K562 (cell line): ENCODE measurements at regions not wholly inside any gene's neighbourhood (a gene's known extent, or its start where the extent isn't known, plus 50 kb on each side); places are given as distances from the start of the nearest gene placed in this dataset.

ENCODE experiments used
- ATAC-seq: fragments of 200-7000 bp; cut with Tn5 transposase; 3 replicates; pipeline ENCODE4 v1.9.1; 2020; ENCODE audit warnings: moderate library complexity
- BruUV-seq: library from RNA; stranded (reverse); fragments of 400-500 nt; replicated peaks from 2 replicates; lab custom pipeline; 2021; lab: Mats Ljungman, UMichigan
- CTCF ChIA-PET: fragments of 300-600 bp; formaldehyde crosslinking; extraction: SDS; loops from one replicate; lab custom pipeline; 2021; ENCODE audit warnings: low intra/inter-chr PET ratio; lab: Yijun Ruan, JAX
- POLR2A ChIA-PET: fragments of 300-600, 350-650 bp; sonication (Branson Sonifier 250); formaldehyde crosslinking; extraction: SDS; loops from one replicate; lab custom pipeline; 2021; ENCODE audit warnings: antibody characterized with exemption, inconsistent platforms; lab: Yijun Ruan, JAX
- DNase-seq, 4 experiments: peaks; one replicate each; pipeline versions ENCODE4 v3.0.0 to v3.0.0-alpha.2; 2011 to 2018; ENCODE audit warnings: low spot score in 3 of 4, mixed read lengths in 3 of 4; ENCODE audit errors: extremely low read depth in 1 of 4
- FAIRE-seq: peaks from 2 replicates; lab custom pipeline; 2011; peaks lifted over from hg19 to GRCh38; lab: Jason Lieb, UNC
- H2AFZ ChIP-seq: 2 replicates; pipeline ENCODE4 v1.6.0; 2011; ENCODE audit warnings: low read depth, low read length, control low read depth, inconsistent platforms
- H3K27ac ChIP-seq: fragments of 200-600 bp; 3 replicates; pipeline ENCODE4 v1.8.0; 2011; ENCODE audit warnings: low read depth, mild to moderate bottlenecking, control low read depth, inconsistent platforms, low read length, moderate library complexity, mixed read lengths; ENCODE audit errors: extremely low read depth
- H3K27me3 ChIP-seq, 2 experiments: fragments of 300-600 bp in 1 of 2; 2 replicates in 1 of 2; 3 replicates in 1 of 2; pipeline versions ENCODE4 v1.6.0 to v1.8.0; 2011; ENCODE audit warnings: inconsistent platforms in 2 of 2, low read length in 2 of 2, mild to moderate bottlenecking in 1 of 2, mixed read lengths in 1 of 2, moderate library complexity in 1 of 2; ENCODE audit not compliant: control insufficient read depth in 2 of 2, insufficient read depth in 2 of 2
- H3K36me3 ChIP-seq: fragments of 300-600 bp; 3 replicates; pipeline ENCODE4 v1.8.0; 2011; ENCODE audit warnings: mild to moderate bottlenecking, low read length, inconsistent platforms; ENCODE audit not compliant: control insufficient read depth, insufficient read depth
- H3K4me1 ChIP-seq, 2 experiments: fragments of 200-600 bp in 1 of 2; replicated peaks in 1 of 2; 2 replicates in 1 of 2; 3 replicates in 1 of 2; pipeline versions ENCODE4 v1.5.1 to v1.8.0; 2011; ENCODE audit warnings: inconsistent platforms in 2 of 2, low read length in 2 of 2, mild to moderate bottlenecking in 1 of 2, mixed read lengths in 1 of 2, moderate library complexity in 1 of 2; ENCODE audit not compliant: control insufficient read depth in 2 of 2, insufficient read depth in 2 of 2
- H3K4me2 ChIP-seq: 2 replicates; pipeline ENCODE4 v1.6.1; 2011; ENCODE audit warnings: low read length, control low read depth, inconsistent platforms, mixed read lengths; ENCODE audit not compliant: insufficient read depth
- H3K4me3 ChIP-seq: fragments of 200-600 bp; sonication (generic), shearing (Covaris generic); 2 replicates; pipeline ENCODE4 v1.5.1; 2016; ENCODE audit warnings: control low read depth, inconsistent platforms
- H3K79me2 ChIP-seq: fragments of 200-600 bp; 3 replicates; pipeline ENCODE4 v1.8.0; 2011; ENCODE audit warnings: low read length, inconsistent platforms; ENCODE audit not compliant: control insufficient read depth, insufficient read depth
- H3K9ac ChIP-seq, 2 experiments: 2 replicates each; pipeline versions ENCODE4 v1.6.0 to v1.6.1; 2011; ENCODE audit warnings: low read depth in 2 of 2, low read length in 2 of 2, control low read depth in 1 of 2, inconsistent platforms in 1 of 2, mild to moderate bottlenecking in 1 of 2, mixed read lengths in 1 of 2; ENCODE audit not compliant: insufficient read depth in 1 of 2
- H3K9me1 ChIP-seq: one replicate; pipeline ENCODE4 v1.6.0; 2011; ENCODE audit warnings: inconsistent platforms, mild to moderate bottlenecking, low read length, moderate library complexity; ENCODE audit not compliant: control insufficient read depth, insufficient read depth
- H3K9me3 ChIP-seq: replicated peaks from 2 replicates; pipeline ENCODE4 v1.5.1; 2011; ENCODE audit warnings: low read depth, low read length, inconsistent platforms; ENCODE audit not compliant: control insufficient read depth, insufficient read depth
- H4K20me1 ChIP-seq: replicated peaks from 2 replicates; pipeline ENCODE4 v1.6.1; 2011; ENCODE audit warnings: low read length, inconsistent platforms, mixed read lengths; ENCODE audit not compliant: control insufficient read depth, insufficient read depth
- CREB5 ChIP-seq: fragments of 250-450 bp; sonication (Bioruptor Pico); IDR thresholded peaks from 2 replicates; pipeline ENCODE4 v1.5.0; 2020; ENCODE audit warnings: mild to moderate bottlenecking
- DIDO1 ChIP-seq: fragments of 450-650 bp; IDR thresholded peaks from 2 replicates; pipeline ENCODE4 v1.6.1; 2016; ENCODE audit warnings: low read depth, missing biosample characterization, missing genetic modification characterization
- E2F6 ChIP-seq, 2 experiments: IDR thresholded peaks; 2 replicates each; pipeline ENCODE4 v1.6.1; 2011; ENCODE audit warnings: borderline replicate concordance in 1 of 2, control low read depth in 1 of 2, low read depth in 1 of 2, low read length in 1 of 2, mild to moderate bottlenecking in 1 of 2, mixed read lengths in 1 of 2, moderate library complexity in 1 of 2; ENCODE audit not compliant: insufficient read depth in 1 of 2, insufficient read length in 1 of 2, poor library complexity in 1 of 2, severe bottlenecking in 1 of 2; ENCODE audit errors: extremely low read depth in 1 of 2
- RFX1 ChIP-seq: fragments of 450-650 bp; IDR thresholded peaks from 2 replicates; pipeline ENCODE4 v1.6.1; 2016; ENCODE audit warnings: mild to moderate bottlenecking, moderate library complexity
- TFAP4 ChIP-seq: sonication (generic); formaldehyde crosslinking; IDR thresholded peaks from 2 replicates; pipeline ENCODE4 v1.8.0; 2022; ENCODE audit warnings: missing genetic modification reagents, mild to moderate bottlenecking, moderate library complexity, borderline replicate concordance
- WGBS: fragments of 100-300 bp; shearing (Covaris generic); methylation state at CpG from one replicate; pipeline ENCODE4 v1.1.6; 2016; ENCODE audit warnings: low coverage, mixed read lengths; ENCODE audit not compliant: insufficient coverage; ENCODE audit errors: missing lambda C conversion rate; 5-methylcytosine and 5-hydroxymethylcytosine counted together
- in situ Hi-C: fragments of 300-500 bp; cut with MboI; formaldehyde crosslinking; loops from 4 replicates; pipeline ENCODE4 v1.15.0; 2018; ENCODE audit warnings: inconsistent platforms, mixed read lengths
- intact Hi-C: fragments of 100-400 bp; cut with micrococcal nuclease; formaldehyde crosslinking; loops from 2 replicates; pipeline ENCODE4 v1.14.2; 2022

- TF ChIP-seq CREB5 (no peak), RFX1 (no peak), TFAP4 (CRISPR knock-in tag) (no peak)
These were observed 76.9 kb upstream of the CCN2 start (continued) for GRCh38 chr6:132028029-132028428.

GRCh38 chr6:132025468-132025867, 74.3 kb upstream of the CCN2 start:
- no peaks in the 10 kb centered on the region for H3K27me3 ChIP-seq
- CTCF ChIA-PET: no interaction called here
- no TSS peak for BruUV-seq
- H3K4me1 ChIP-seq: no peaks in the 10 kb centered on the region
- no peak for DNase-seq
- H3K27ac ChIP-seq: no peak overlapping the region
- H3K36me3 ChIP-seq: no peaks in the 10 kb centered on the region
- no peaks in the 10 kb centered on the region for H3K79me2 ChIP-seq
- H3K9ac ChIP-seq: no peak overlapping the region
- H3K4me3 ChIP-seq: no peak overlapping the region
- no peaks in the 10 kb centered on the region for H3K9me3 ChIP-seq
- no peaks in the 10 kb centered on the region for H4K20me1 ChIP-seq
- in situ Hi-C loops (no loop called here), intact Hi-C loops (no loop called here)
- no peak for TF ChIP-seq DIDO1 (tag)
- TF ChIP-seq E2F6 (IDR thresholded peaks at IDR 0.05; ENCODE audit: borderline replicate concordance in 1 of 2, extremely low read depth in 1 of 2, insufficient read depth in 1 of 2, insufficient read length in 1 of 2, low read depth in 1 of 2, low read length in 1 of 2, poor library complexity in 1 of 2, severe bottlenecking in 1 of 2): no peak
- WGBS: 0% methylated on average over 5 of the region's 5 CpGs
- H3K9me1 ChIP-seq: no peaks in the 10 kb centered on the region
- POLR2A ChIA-PET: no interaction called here
- no peak for ATAC-seq
- FAIRE-seq: no peak
- no peak overlapping the region for H3K4me2 ChIP-seq
- no peak overlapping the region for H2AFZ ChIP-seq
